Upper lobe of left lung (tissue), 4 donors: ENCODE measurements at regions not wholly inside any gene's neighbourhood (a gene's known extent, or its start where the extent isn't known, plus 50 kb on each side); places are given as distances from the start of the nearest gene placed in this dataset.

Experiments used
- EP300 ChIP-seq, 4 donors: sonication (generic); formaldehyde crosslinking; IDR thresholded peaks; one replicate each; pipeline ENCODE4 v1.5.1; 2017; ENCODE audit warnings: antibody characterized with exemption in 4 of 4, control low read depth in 2 of 4
- POLR2A ChIP-seq, 4 donors: fragments of 450-650 bp; IDR thresholded peaks; one replicate each; pipeline ENCODE4 v1.5.1; 2016 to 2017; ENCODE audit warnings: antibody characterized with exemption in 4 of 4, mild to moderate bottlenecking in 2 of 4
- TF ChIP-seq, protein P1 (sequence below), 6 experiments: fragments of 450-650 bp in 4 of 6; fragments of 200-600 bp in 2 of 6; sonication (generic) in 2 of 6; IDR thresholded peaks; one replicate each; pipeline ENCODE4 v1.5.1; 2016 to 2019; ENCODE audit warnings: antibody characterized with exemption in 6 of 6

DNA sequence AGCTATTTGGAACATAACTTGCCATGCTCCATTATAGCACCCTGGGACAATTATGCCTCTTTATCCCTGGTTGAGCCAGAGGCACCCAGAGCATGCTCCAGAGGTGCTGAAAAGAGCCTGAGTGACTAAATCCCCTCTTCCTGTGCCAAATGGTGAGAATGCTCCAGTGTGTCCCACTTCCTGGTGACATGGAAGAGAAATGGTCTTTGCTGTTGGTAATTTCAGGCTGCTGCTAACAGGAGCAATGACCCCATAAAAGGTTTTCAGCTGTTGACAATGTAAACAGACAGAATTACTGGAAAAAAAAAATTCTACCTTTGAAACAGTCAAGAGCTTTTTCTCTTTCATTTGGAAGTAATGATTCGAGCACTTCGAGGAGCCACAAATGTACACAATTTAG is 341.8 kb downstream of the FGF9 start:
- TF ChIP-seq, protein P1, sequence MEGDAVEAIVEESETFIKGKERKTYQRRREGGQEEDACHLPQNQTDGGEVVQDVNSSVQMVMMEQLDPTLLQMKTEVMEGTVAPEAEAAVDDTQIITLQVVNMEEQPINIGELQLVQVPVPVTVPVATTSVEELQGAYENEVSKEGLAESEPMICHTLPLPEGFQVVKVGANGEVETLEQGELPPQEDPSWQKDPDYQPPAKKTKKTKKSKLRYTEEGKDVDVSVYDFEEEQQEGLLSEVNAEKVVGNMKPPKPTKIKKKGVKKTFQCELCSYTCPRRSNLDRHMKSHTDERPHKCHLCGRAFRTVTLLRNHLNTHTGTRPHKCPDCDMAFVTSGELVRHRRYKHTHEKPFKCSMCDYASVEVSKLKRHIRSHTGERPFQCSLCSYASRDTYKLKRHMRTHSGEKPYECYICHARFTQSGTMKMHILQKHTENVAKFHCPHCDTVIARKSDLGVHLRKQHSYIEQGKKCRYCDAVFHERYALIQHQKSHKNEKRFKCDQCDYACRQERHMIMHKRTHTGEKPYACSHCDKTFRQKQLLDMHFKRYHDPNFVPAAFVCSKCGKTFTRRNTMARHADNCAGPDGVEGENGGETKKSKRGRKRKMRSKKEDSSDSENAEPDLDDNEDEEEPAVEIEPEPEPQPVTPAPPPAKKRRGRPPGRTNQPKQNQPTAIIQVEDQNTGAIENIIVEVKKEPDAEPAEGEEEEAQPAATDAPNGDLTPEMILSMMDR (IDR thresholded peaks at IDR 0.05) = no peak
- TF ChIP-seq POLR2A (IDR thresholded peaks at IDR 0.05) (no peak), EP300 (IDR thresholded peaks at IDR 0.05) (no peak)
